GM08714 (cell line): ENCODE measurements at regions not wholly inside any gene's neighbourhood (a gene's known extent, or its start where the extent isn't known, plus 50 kb on each side); places are given as distances from the start of the nearest gene placed in this dataset.

Experiments
- H3K4me3 ChIP-seq: fragments of 200-500 bp; sonication (Bioruptor generic); 2 replicates; pipeline ENCODE4 v1.5.1; 2014; ENCODE audit warnings: mild to moderate bottlenecking, low read length, inconsistent platforms
- ZNF274 ChIP-seq: IDR thresholded peaks from 2 replicates; pipeline ENCODE4 v1.6.1; 2012; ENCODE audit warnings: mild to moderate bottlenecking, low read depth, low read length

DNA sequence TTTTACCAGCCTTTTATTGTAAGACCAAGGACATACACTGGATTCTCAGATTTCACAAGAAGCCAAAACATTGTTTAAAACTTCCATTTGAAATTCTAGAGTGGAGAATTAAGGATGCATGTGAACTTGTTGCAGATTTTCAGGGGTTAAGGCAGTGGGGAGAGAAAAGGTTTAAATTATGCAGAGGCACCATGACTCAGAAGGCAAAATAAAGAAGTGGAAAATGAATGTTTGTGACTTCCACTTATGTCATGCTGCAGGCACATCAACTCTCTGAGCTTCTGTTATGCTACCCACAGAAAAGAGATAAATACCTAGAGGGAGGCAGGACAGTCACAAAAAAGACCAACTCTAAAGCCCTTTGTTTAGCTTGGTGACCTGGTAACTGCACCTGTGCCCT lies 84.4 kb upstream of the BET1 start:
- no peak for TF ChIP-seq ZNF274

GRCh38 chr7:94089806-94090205 lies 85.7 kb upstream of the BET1 start:
- TF ChIP-seq ZNF274 = no peak
- H3K4me3 ChIP-seq = no peak overlapping the region

More for the DNA sequence above, 84.4 kb upstream of the BET1 start:
- H3K4me3 ChIP-seq = no peak overlapping the region

GRCh38 chr7:94092980-94093379 lies 88.8 kb upstream of the BET1 start:
- TF ChIP-seq ZNF274 = no peak
- H3K4me3 ChIP-seq = no peak overlapping the region

GRCh38 chr7:94094298-94094697 lies 90.1 kb upstream of the BET1 start:
- TF ChIP-seq ZNF274 = no peak

DNA sequence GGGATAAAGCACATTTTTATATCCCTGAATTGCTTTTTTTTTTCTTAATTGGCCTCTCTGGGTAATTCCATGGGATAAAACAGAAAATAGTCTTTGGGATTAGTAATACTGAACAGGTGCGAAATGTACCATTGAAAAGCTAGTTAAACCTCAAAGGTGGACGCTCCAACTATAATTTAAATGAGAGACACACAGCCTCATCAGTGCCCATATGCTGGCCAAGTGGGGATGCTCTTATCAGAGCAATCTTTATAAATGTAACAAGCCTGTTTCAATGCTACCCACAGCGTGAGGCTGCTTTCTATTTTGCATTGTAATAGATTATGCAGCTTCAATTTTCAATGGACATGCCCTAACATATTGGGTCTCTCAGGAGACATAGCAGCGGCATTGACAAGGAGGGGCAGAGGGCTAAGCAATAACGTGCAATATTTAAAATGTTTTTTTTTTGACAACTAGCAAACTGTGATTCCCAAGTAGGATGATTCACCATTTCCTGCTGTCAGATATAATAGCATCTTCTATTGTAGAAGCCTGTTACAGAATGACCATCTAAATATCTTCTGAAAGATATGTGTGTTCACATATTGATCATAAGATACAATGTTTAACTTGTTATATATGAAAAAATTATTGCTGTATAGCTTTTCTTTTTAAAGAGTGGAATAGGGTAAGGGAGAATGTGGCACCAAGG lies 91.3 kb upstream of the BET1 start:
- no peak for TF ChIP-seq ZNF274
- no peak overlapping the region for H3K4me3 ChIP-seq

More at GRCh38 chr7:94094298-94094697, 90.1 kb upstream of the BET1 start:
- no peak overlapping the region for H3K4me3 ChIP-seq

DNA sequence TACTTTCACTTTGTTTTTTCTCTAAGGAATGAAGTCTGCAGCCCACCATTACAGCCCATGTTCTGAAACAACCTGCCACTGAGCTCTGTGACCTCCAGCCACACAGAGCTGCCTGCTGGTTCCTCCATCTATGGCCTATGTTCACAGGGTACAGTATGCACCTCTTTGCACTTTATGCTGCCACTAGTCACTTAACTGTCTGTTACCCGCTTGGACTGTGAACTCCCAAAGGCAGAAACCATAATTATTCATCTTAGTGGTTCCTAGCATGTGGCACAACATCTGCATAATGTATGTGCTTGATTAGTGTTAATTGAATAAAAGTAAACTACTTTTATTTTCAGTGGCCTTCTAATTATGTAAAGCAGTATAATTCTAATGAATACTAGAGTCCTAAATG lies 95.5 kb upstream of the BET1 start:
- no peak for TF ChIP-seq ZNF274
- no peak overlapping the region for H3K4me3 ChIP-seq

DNA sequence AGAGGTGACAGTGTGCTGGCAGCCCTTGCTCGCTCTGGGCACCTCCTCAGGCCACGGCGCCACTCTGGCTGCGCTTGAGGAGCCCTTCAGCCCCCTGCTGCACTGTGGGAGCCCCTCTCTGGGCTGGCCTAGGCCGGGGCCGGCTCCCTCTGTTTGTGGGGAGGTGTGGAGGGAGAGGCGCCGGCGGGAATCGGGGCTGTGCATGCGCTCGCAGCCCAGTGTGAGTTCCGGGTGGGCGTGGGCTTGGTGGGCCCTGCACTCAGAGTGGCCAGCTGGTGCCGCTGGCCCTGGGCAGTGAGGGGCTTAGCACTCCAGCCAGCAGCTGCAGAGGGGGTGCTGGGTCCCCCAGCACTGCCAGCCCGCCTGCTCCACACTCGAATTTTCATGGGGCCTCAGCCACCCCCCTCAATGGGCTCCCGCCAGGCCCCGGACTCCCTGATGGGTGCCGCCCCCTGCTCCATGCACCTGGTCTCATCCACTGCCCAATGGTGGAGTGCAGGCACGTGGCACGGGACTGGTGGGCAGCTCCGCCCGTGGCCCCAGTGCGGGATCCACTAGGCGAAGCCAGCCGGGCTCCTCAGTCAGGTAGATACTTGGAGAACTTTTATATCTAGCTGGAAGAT lies 96.7 kb upstream of the BET1 start:
- no peak overlapping the region for H3K4me3 ChIP-seq
- TF ChIP-seq ZNF274 = no peak

- H3K4me3 ChIP-seq = no peak overlapping the region
- no peak for TF ChIP-seq ZNF274
Observed at GRCh38 chr7:94104301-94104700, 100.1 kb upstream of the BET1 start.

GRCh38 chr7:94109556-94109955 lies 105.4 kb upstream of the BET1 start:
- no peak for TF ChIP-seq ZNF274
- H3K4me3 ChIP-seq = no peak overlapping the region

- no peak overlapping the region for H3K4me3 ChIP-seq
- no peak for TF ChIP-seq ZNF274
Observed at GRCh38 chr7:94111009-94111408, 106.9 kb upstream of the BET1 start.

- TF ChIP-seq ZNF274 = no peak
- no peak overlapping the region for H3K4me3 ChIP-seq
Observed at GRCh38 chr7:94115316-94115715, 111.2 kb upstream of the BET1 start.

DNA sequence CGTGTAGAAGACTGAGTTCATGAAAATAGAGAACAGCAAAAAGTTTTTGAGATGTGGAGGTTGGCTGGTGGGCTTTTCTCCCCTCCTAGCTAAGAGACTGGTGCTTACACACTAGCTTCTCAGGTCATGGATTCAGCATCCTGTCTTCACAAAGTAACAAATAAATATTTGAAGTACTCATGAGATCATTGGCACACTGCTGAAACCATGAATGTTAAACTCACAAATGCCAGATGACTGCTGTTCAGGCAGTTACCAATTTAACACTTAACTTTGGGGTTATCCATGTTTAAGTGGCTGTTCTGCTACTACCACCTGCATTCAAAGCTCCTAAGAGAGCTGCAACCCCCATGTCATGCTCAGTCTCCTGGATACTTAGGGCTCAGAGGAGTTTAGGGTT lies 119.0 kb upstream of the BET1 start:
- no peak overlapping the region for H3K4me3 ChIP-seq
- TF ChIP-seq ZNF274 = no peak

GRCh38 chr7:94127026-94127425 lies 122.9 kb upstream of the BET1 start:
- no peak overlapping the region for H3K4me3 ChIP-seq
- no peak for TF ChIP-seq ZNF274

- no peak for TF ChIP-seq ZNF274
- no peak overlapping the region for H3K4me3 ChIP-seq
Observed at GRCh38 chr7:94128072-94128471, 123.9 kb upstream of the BET1 start.

GRCh38 chr7:94129443-94130140 lies 125.4 kb upstream of the BET1 start:
- TF ChIP-seq ZNF274 = no peak
- no peak overlapping the region for H3K4me3 ChIP-seq
